HepG2 (cell line): ENCODE measurements at regions not wholly inside any gene's neighbourhood (a gene's known extent, or its start where the extent isn't known, plus 50 kb on each side); places are given as distances from the start of the nearest gene placed in this dataset.

Experiments
- BRF2 ChIP-seq: sonication (generic); formaldehyde crosslinking; IDR thresholded peaks from 2 replicates; pipeline ENCODE4 v1.8.1; 2022; ENCODE audit warnings: mild to moderate bottlenecking, missing genetic modification reagents
- CSRNP2 ChIP-seq: sonication (generic); formaldehyde crosslinking; conservative IDR thresholded peaks from 2 replicates; pipeline ENCODE4 v1.8.0; 2022; ENCODE audit warnings: low read depth, missing genetic modification reagents
- DNMT3B ChIP-seq: conservative IDR thresholded peaks from 2 replicates; pipeline ENCODE4 v1.6.1; 2016; ENCODE audit warnings: missing biosample characterization, control low read depth
- MAZ ChIP-seq, 2 experiments: sonication (generic) in 1 of 2; formaldehyde crosslinking in 1 of 2; IDR thresholded peaks; 2 replicates each; pipeline versions ENCODE4 v1.5.0 to v1.6.1; 2012 to 2020; ENCODE audit warnings: low read depth in 2 of 2, mild to moderate bottlenecking in 2 of 2, borderline replicate concordance in 1 of 2, improper control_type of control experiment in 1 of 2, low read length in 1 of 2, missing genetic modification reagents in 1 of 2, moderate library complexity in 1 of 2
- NFAT5 ChIP-seq: sonication (generic); formaldehyde crosslinking; IDR thresholded peaks from 2 replicates; pipeline ENCODE4 v1.4.0; 2020; ENCODE audit warnings: missing genetic modification reagents
- PHF8 ChIP-seq: sonication (generic); formaldehyde crosslinking; IDR thresholded peaks from 2 replicates; pipeline ENCODE4 v1.5.0; 2020; ENCODE audit warnings: missing genetic modification reagents
- POLR2AphosphoS2 ChIP-seq: IDR thresholded peaks from 2 replicates; pipeline ENCODE4 v1.6.1; 2011; ENCODE audit warnings: low read depth, low read length, improper control_type of control experiment
- ZNF225 ChIP-seq: sonication (generic); formaldehyde crosslinking; IDR thresholded peaks from 2 replicates; pipeline ENCODE4 v1.4.0; 2020; ENCODE audit warnings: mild to moderate bottlenecking, missing genetic modification reagents
- ZNF280D ChIP-seq: sonication (generic); formaldehyde crosslinking; IDR thresholded peaks from 2 replicates; pipeline ENCODE4 v1.5.1; 2020; ENCODE audit warnings: mild to moderate bottlenecking, missing genetic modification reagents
- ZNF513 ChIP-seq: sonication (generic); formaldehyde crosslinking; conservative IDR thresholded peaks from 2 replicates; pipeline ENCODE4 v1.5.0; 2020; ENCODE audit warnings: missing genetic modification reagents
- ZNF7 ChIP-seq: IDR thresholded peaks from 2 replicates; pipeline ENCODE4 v1.6.1; 2016; ENCODE audit warnings: missing biosample characterization, missing genetic modification reagents

- no peak for TF ChIP-seq NFAT5 (CRISPR knock-in tag)
- TF ChIP-seq MAZ (IDR thresholded peaks at IDR 0.05; ENCODE audit: borderline replicate concordance, low read depth, low read length) = no peak
- no peak for TF ChIP-seq MAZ (CRISPR knock-in tag; IDR thresholded peaks at IDR 0.05; ENCODE audit: low read depth)
- TF ChIP-seq ZNF7 = no peak
- no peak for TF ChIP-seq ZNF225 (CRISPR knock-in tag)
- no peak for TF ChIP-seq BRF2 (CRISPR knock-in tag)
- no peak for TF ChIP-seq CSRNP2
- no peak for TF ChIP-seq DNMT3B (CRISPR knock-in tag)
- no peak for TF ChIP-seq ZNF280D (CRISPR knock-in tag)
- no peak for TF ChIP-seq PHF8 (CRISPR knock-in tag)
- TF ChIP-seq POLR2AphosphoS2 = no peak
- TF ChIP-seq ZNF513 (CRISPR knock-in tag) = no peak
- TF ChIP-seq, all 625 proteins: peak for 0
Observed at GRCh38 chr5:107072440-107072839, 598.3 kb downstream of the EFNA5 start (continued).
